ENCODE measurements at regions not wholly inside any gene's neighbourhood (a gene's known extent, or its start where the extent isn't known, plus 50 kb on each side); places are given as distances from the start of the nearest gene placed in this dataset.
"Not testable (repeated sequence)": the region's sequence is repeated elsewhere in the genome, so short reads cannot be mapped to it uniquely, and the experiment has no call there.

DNA sequence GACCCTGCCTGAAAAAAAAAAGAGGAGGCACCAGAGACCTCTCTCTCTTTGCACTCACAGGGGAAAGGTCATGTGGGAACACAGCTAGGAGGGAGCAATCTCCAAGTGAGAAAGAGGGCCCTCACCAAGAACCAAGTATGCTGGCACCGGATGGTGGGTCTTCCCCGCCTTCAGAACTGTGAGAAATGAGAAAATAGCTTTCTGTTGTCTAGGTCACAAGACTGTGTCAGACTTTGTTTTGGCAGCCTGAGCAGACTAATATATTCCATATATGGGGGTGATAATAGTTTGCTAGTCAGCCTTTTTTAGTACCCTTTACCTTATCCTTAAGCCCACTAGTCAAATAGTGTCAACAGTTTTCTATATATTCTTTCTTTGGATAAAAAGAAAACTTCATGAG lies 193.0 kb downstream of the TRIML1 start:
- H3K9ac ChIP-seq (ENCODE audit: low read length), result no peak overlapping the region
- H3K27ac ChIP-seq (ENCODE audit: low read depth, low read length), result no peak overlapping the region
- H3K4me3 ChIP-seq (ENCODE audit: low read depth in 1 of 2, low read length in 2 of 2), result no peak overlapping the region
- H3K27me3 ChIP-seq (ENCODE audit: control insufficient read depth in 1 of 2, insufficient read depth in 2 of 2, low read length in 2 of 2), result no peaks in the 10 kb centered on the region
- no peaks in the 10 kb centered on the region for H3K36me3 ChIP-seq (ENCODE audit: insufficient read depth, low read length)
- no peaks in the 10 kb centered on the region for H3K4me1 ChIP-seq (ENCODE audit: insufficient read depth, low read length)
- no peaks in the 10 kb centered on the region for H3K9me3 ChIP-seq (ENCODE audit: low read length)

DNA sequence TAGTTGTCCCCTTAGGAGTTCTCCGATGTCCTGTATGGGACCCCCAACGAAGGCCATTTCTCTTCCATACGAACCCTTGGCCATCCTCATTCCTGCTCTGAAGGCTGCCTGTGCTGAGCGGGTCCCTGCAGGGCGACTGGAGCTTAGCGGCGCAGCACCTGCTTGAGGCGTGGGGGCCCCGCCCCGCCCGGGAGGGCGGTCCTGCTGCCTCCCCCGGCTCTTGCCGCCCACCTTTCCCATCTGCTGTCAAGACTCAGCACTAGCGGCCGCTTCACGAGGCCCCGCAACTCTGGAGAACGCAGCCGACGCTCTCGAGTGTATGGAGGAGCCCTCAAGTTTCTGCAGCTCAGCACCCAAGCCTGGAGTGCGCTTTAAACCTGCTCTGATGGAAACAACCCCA lies 197.7 kb downstream of the TRIML1 start:
- Histone ChIP-seq H3K36me3 (ENCODE audit: insufficient read depth, low read length) (no peaks in the 10 kb centered on the region), H3K27me3 (ENCODE audit: control insufficient read depth in 1 of 2, insufficient read depth in 2 of 2, low read length in 2 of 2) (no peaks in the 10 kb centered on the region), H3K9ac (ENCODE audit: low read length) (no peak overlapping the region), H3K9me3 (ENCODE audit: low read length) (no peaks in the 10 kb centered on the region), H3K4me1 (ENCODE audit: insufficient read depth, low read length) (no peaks in the 10 kb centered on the region), H3K4me3 (ENCODE audit: low read depth in 1 of 2, low read length in 2 of 2) (no peak overlapping the region), H3K27ac (ENCODE audit: low read depth, low read length) (no peak overlapping the region)

DNA sequence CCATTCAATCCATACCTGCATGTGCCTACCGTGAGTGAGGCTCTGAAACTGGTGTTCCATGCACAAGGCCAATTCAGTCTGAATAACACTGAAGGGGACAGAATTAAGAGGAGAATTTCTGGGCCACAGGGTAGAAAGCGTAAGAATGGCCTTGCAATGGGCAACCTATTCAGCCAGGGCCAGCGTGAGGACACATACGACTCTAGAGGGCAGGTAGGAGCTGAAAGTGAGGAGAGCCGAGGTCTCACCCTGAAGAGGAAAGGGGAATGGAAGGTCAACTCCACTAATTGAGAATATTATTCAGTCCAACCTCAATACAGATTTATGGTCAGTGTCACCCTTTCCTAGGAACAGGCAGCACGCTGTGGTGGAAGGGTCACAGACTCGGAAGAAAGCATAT lies 202.2 kb downstream of the TRIML1 start:
- Histone ChIP-seq H3K9ac (ENCODE audit: low read length) (no peak overlapping the region), H3K4me3 (ENCODE audit: low read depth in 1 of 2, low read length in 2 of 2) (no peak overlapping the region), H3K4me1 (ENCODE audit: insufficient read depth, low read length) (no peaks in the 10 kb centered on the region), H3K27me3 (ENCODE audit: control insufficient read depth in 1 of 2, insufficient read depth in 2 of 2, low read length in 2 of 2) (no peaks in the 10 kb centered on the region), H3K9me3 (ENCODE audit: low read length) (no peaks in the 10 kb centered on the region), H3K27ac (ENCODE audit: low read depth, low read length) (no peak overlapping the region), H3K36me3 (ENCODE audit: insufficient read depth, low read length) (no peaks in the 10 kb centered on the region)

GRCh38 chr4:188346171-188346809 lies 207.0 kb downstream of the TRIML1 start:
- no peak overlapping the region for H3K4me3 ChIP-seq (ENCODE audit: low read depth in 1 of 2, low read length in 2 of 2)
- H3K9me3 ChIP-seq (ENCODE audit: low read length), result no peaks in the 10 kb centered on the region
- no peaks in the 10 kb centered on the region for H3K4me1 ChIP-seq (ENCODE audit: insufficient read depth, low read length)
- H3K27me3 ChIP-seq (ENCODE audit: control insufficient read depth in 1 of 2, insufficient read depth in 2 of 2, low read length in 2 of 2), result no peaks in the 10 kb centered on the region
- H3K9ac ChIP-seq (ENCODE audit: low read length), result no peak overlapping the region
- H3K27ac ChIP-seq (ENCODE audit: low read depth, low read length), result no peak overlapping the region
- H3K36me3 ChIP-seq (ENCODE audit: insufficient read depth, low read length), result no peaks in the 10 kb centered on the region

DNA sequence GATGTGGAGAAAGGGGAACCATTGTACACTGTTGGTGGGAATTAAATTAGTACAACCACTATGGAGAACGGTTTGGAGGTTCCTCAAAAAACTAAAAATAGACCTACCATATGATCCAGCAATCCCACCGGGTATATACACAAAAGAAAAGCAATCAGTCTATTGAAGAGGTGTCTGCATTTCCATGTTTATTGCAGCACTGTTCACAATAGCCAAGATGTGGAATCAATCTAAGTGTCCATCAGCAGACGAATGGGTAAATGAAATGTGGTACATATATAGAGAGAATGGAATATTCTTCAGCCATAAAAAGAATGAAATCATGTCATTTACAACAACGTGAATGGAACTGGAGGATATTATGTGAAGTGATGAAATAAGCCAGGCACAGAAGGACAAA lies 208.1 kb downstream of the TRIML1 start:
- H3K27me3 ChIP-seq (ENCODE audit: control insufficient read depth in 1 of 2, insufficient read depth in 2 of 2, low read length in 2 of 2), result no peaks in the 10 kb centered on the region
- H3K4me3 ChIP-seq (ENCODE audit: low read depth in 1 of 2, low read length in 2 of 2), result no peak overlapping the region
- no peak overlapping the region for H3K27ac ChIP-seq (ENCODE audit: low read depth, low read length)
- H3K9ac ChIP-seq (ENCODE audit: low read length), result no peak overlapping the region
- H3K36me3 ChIP-seq (ENCODE audit: insufficient read depth, low read length), result no peaks in the 10 kb centered on the region
- H3K9me3 ChIP-seq (ENCODE audit: low read length), result no peaks in the 10 kb centered on the region
- H3K4me1 ChIP-seq (ENCODE audit: insufficient read depth, low read length), result no peaks in the 10 kb centered on the region

- H3K4me3 ChIP-seq (ENCODE audit: low read depth in 1 of 2, low read length in 2 of 2); H3K4me1 ChIP-seq (ENCODE audit: insufficient read depth, low read length); H3K36me3 ChIP-seq (ENCODE audit: insufficient read depth, low read length); H3K27ac ChIP-seq (ENCODE audit: low read depth, low read length); H3K9me3 ChIP-seq (ENCODE audit: low read length); H3K27me3 ChIP-seq (ENCODE audit: control insufficient read depth in 1 of 2, insufficient read depth in 2 of 2, low read length in 2 of 2); H3K9ac ChIP-seq (ENCODE audit: low read length): not testable (repeated sequence)
Measured at GRCh38 chr4:188349569-188349968, 210.3 kb downstream of the TRIML1 start.

- H3K9me3 ChIP-seq (ENCODE audit: low read length), result no peaks in the 10 kb centered on the region
- H3K27me3 ChIP-seq (ENCODE audit: control insufficient read depth in 1 of 2, insufficient read depth in 2 of 2, low read length in 2 of 2), result no peaks in the 10 kb centered on the region
- H3K4me1 ChIP-seq (ENCODE audit: insufficient read depth, low read length), result no peaks in the 10 kb centered on the region
- no peak overlapping the region for H3K4me3 ChIP-seq (ENCODE audit: low read depth in 1 of 2, low read length in 2 of 2)
- no peaks in the 10 kb centered on the region for H3K36me3 ChIP-seq (ENCODE audit: insufficient read depth, low read length)
- H3K9ac ChIP-seq (ENCODE audit: low read length), result no peak overlapping the region
- H3K27ac ChIP-seq (ENCODE audit: low read depth, low read length), result no peak overlapping the region
Measured at GRCh38 chr4:188363196-188363595, 224.0 kb downstream of the TRIML1 start.

DNA sequence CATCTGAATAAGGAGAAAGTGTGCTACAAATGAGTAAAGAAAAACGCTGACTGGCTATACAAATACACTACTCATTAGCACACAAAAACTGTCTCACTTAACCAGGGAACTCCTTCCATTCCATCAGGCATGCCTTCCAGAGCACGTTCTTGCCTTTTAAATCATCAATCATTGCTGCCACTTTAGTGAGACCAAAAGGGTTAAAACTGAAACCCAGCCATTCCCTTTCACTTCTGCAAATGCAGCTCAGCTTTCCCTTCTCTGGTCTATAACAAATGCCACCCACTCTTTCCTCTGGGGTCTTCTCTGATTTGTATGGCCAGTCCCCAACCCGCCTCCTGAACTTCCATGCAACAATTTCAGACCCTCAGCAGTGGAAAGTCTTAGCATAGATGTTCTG lies 231.5 kb downstream of the TRIML1 start:
- H3K27me3 ChIP-seq (ENCODE audit: control insufficient read depth in 1 of 2, insufficient read depth in 2 of 2, low read length in 2 of 2), result no peaks in the 10 kb centered on the region
- H3K27ac ChIP-seq (ENCODE audit: low read depth, low read length), result no peak overlapping the region
- H3K9me3 ChIP-seq (ENCODE audit: low read length), result no peaks in the 10 kb centered on the region
- H3K36me3 ChIP-seq (ENCODE audit: insufficient read depth, low read length), result no peaks in the 10 kb centered on the region
- no peak overlapping the region for H3K4me3 ChIP-seq (ENCODE audit: low read depth in 1 of 2, low read length in 2 of 2)
- H3K9ac ChIP-seq (ENCODE audit: low read length), result no peak overlapping the region
- H3K4me1 ChIP-seq (ENCODE audit: insufficient read depth, low read length), result no peaks in the 10 kb centered on the region

DNA sequence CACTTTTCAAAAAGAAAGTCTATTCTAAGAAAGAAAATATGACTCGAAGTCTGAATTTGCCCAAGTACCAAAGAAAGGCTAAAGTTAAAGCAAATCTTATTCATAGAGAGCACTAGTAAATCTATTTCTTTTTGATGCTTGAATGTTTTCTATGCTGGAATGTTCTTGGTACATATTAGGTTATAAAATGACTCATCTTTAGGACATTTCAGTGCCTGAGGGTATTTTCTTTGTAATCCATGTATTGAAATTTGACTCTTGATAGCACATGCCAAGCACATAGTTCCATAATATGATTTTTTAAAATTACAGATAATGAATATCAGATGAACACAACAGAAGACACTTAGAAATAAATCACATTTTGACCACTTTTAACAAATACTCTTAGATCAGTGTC lies 232.8 kb downstream of the TRIML1 start:
- Histone ChIP-seq H3K9me3 (ENCODE audit: low read length) (no peaks in the 10 kb centered on the region), H3K4me3 (ENCODE audit: low read depth in 1 of 2, low read length in 2 of 2) (no peak overlapping the region), H3K9ac (ENCODE audit: low read length) (no peak overlapping the region), H3K27me3 (ENCODE audit: control insufficient read depth in 1 of 2, insufficient read depth in 2 of 2, low read length in 2 of 2) (no peaks in the 10 kb centered on the region), H3K27ac (ENCODE audit: low read depth, low read length) (no peak overlapping the region), H3K4me1 (ENCODE audit: insufficient read depth, low read length) (no peaks in the 10 kb centered on the region), H3K36me3 (ENCODE audit: insufficient read depth, low read length) (no peaks in the 10 kb centered on the region)

- H3K4me3 ChIP-seq (ENCODE audit: low read depth in 1 of 2, low read length in 2 of 2), result no peak overlapping the region
- no peaks in the 10 kb centered on the region for H3K36me3 ChIP-seq (ENCODE audit: insufficient read depth, low read length)
- H3K4me1 ChIP-seq (ENCODE audit: insufficient read depth, low read length), result no peaks in the 10 kb centered on the region
- no peak overlapping the region for H3K9ac ChIP-seq (ENCODE audit: low read length)
- H3K27ac ChIP-seq (ENCODE audit: low read depth, low read length), result no peak overlapping the region
- no peaks in the 10 kb centered on the region for H3K27me3 ChIP-seq (ENCODE audit: control insufficient read depth in 1 of 2, insufficient read depth in 2 of 2, low read length in 2 of 2)
- no peaks in the 10 kb centered on the region for H3K9me3 ChIP-seq (ENCODE audit: low read length)
Measured at GRCh38 chr4:188372829-188373228, 233.6 kb downstream of the TRIML1 start.

DNA sequence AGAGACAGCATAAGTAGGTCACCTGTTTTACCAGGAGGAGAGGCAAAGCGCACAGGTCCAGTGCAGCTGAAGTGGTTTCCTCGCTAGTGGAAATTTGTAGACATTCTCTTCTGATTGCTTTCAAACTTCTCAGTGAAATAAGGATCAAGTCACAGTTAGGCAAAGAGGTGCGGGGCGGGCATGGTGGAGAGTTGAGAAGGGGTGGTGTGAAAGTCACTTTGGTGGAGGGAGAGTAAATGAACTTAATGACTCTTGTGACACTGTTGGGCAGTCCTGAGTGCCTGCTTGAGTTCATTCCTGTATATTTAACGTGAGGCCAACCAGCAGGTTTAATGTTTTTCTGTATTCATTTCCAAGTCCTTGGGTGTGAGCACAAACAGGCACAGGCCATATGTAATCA lies 235.6 kb downstream of the TRIML1 start:
- Histone ChIP-seq H3K9me3 (ENCODE audit: low read length) (no peaks in the 10 kb centered on the region), H3K36me3 (ENCODE audit: insufficient read depth, low read length) (no peaks in the 10 kb centered on the region)

DNA sequence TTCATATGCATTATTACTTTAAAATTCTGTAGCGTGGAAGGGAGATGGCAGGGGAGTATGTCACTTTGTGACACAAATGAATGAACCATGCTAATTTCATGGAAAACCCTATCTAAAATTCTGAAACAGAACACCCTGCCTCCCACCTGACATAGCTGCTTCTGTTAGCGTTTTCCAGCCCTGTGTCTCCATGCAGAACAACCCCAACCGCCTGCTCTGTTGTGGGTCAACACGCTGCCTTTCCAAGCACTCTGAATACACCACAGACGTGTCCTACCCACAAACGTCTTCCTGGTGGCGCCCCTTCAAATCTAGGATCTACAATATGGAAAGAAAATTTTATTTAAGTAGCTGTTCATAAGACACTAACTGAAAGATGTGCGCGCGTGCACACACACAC lies 238.6 kb downstream of the TRIML1 start:
- Histone ChIP-seq H3K27ac (ENCODE audit: low read depth, low read length) (no peak overlapping the region), H3K27me3 (ENCODE audit: control insufficient read depth in 1 of 2, insufficient read depth in 2 of 2, low read length in 2 of 2) (no peaks in the 10 kb centered on the region), H3K36me3 (ENCODE audit: insufficient read depth, low read length) (no peaks in the 10 kb centered on the region), H3K9me3 (ENCODE audit: low read length) (no peaks in the 10 kb centered on the region), H3K9ac (ENCODE audit: low read length) (no peak overlapping the region), H3K4me3 (ENCODE audit: low read depth in 1 of 2, low read length in 2 of 2) (no peak overlapping the region), H3K4me1 (ENCODE audit: insufficient read depth, low read length) (no peaks in the 10 kb centered on the region)

More for the DNA sequence above, 235.6 kb downstream of the TRIML1 start:
- Histone ChIP-seq H3K27me3 (ENCODE audit: control insufficient read depth in 1 of 2, insufficient read depth in 2 of 2, low read length in 2 of 2) (no peaks in the 10 kb centered on the region), H3K4me3 (ENCODE audit: low read depth in 1 of 2, low read length in 2 of 2) (no peak overlapping the region), H3K4me1 (ENCODE audit: insufficient read depth, low read length) (no peaks in the 10 kb centered on the region), H3K27ac (ENCODE audit: low read depth, low read length) (no peak overlapping the region), H3K9ac (ENCODE audit: low read length) (no peak overlapping the region)

Data from muscle layer of colon (tissue), 2 donors.